ENCODE measurements at regions not wholly inside any gene's neighbourhood (a gene's known extent, or its start where the extent isn't known, plus 50 kb on each side); places are given as distances from the start of the nearest gene placed in this dataset.

GRCh38 chr21:26684889-26685288 is 111.8 kb upstream of the CYYR1 start:
- no peak for DNase-seq (ENCODE audit: low read depth)
- in situ Hi-C loops (cut with HindIII; ENCODE audit: low pct_unique_long_range_greater_than_20kb, low sequenced_read_pairs), result no loop called here

GRCh38 chr21:26683996-26684395 is 110.9 kb upstream of the CYYR1 start:
- no peak for DNase-seq (ENCODE audit: low read depth)
- in situ Hi-C loops (cut with HindIII; ENCODE audit: low pct_unique_long_range_greater_than_20kb, low sequenced_read_pairs), result no loop called here

GRCh38 chr21:26679284-26679683 is 106.2 kb upstream of the CYYR1 start:
- no peak for DNase-seq (ENCODE audit: low read depth)
- in situ Hi-C loops (cut with HindIII; ENCODE audit: low pct_unique_long_range_greater_than_20kb, low sequenced_read_pairs), result no loop called here

GRCh38 chr21:26674323-26674722 is 101.2 kb upstream of the CYYR1 start:
- in situ Hi-C loops (cut with HindIII; ENCODE audit: low pct_unique_long_range_greater_than_20kb, low sequenced_read_pairs), result no loop called here
- no peak for DNase-seq (ENCODE audit: low read depth)

- in situ Hi-C loops (cut with HindIII; ENCODE audit: low pct_unique_long_range_greater_than_20kb, low sequenced_read_pairs), result no loop called here
- DNase-seq (ENCODE audit: low read depth), result no peak
Observed at GRCh38 chr21:26669215-26669764, 96.2 kb upstream of the CYYR1 start.

- DNase-seq (ENCODE audit: low read depth), result no peak
- in situ Hi-C loops (cut with HindIII; ENCODE audit: low pct_unique_long_range_greater_than_20kb, low sequenced_read_pairs), result no loop called here
Observed at GRCh38 chr21:26659757-26660156, 86.7 kb upstream of the CYYR1 start.

- in situ Hi-C loops (cut with HindIII; ENCODE audit: low pct_unique_long_range_greater_than_20kb, low sequenced_read_pairs), result no loop called here
- DNase-seq (ENCODE audit: low read depth), result no peak
Observed at GRCh38 chr21:26659182-26659581, 86.1 kb upstream of the CYYR1 start.

GRCh38 chr21:26655460-26655859 is 82.4 kb upstream of the CYYR1 start:
- no peak for DNase-seq (ENCODE audit: low read depth)
- in situ Hi-C loops (cut with HindIII; ENCODE audit: low pct_unique_long_range_greater_than_20kb, low sequenced_read_pairs), result no loop called here

GRCh38 chr21:26653430-26653829 is 80.3 kb upstream of the CYYR1 start:
- no peak for DNase-seq (ENCODE audit: low read depth)
- in situ Hi-C loops (cut with HindIII; ENCODE audit: low pct_unique_long_range_greater_than_20kb, low sequenced_read_pairs), result no loop called here

GRCh38 chr21:26652854-26653253 is 79.8 kb upstream of the CYYR1 start:
- in situ Hi-C loops (cut with HindIII; ENCODE audit: low pct_unique_long_range_greater_than_20kb, low sequenced_read_pairs), result no loop called here
- no peak for DNase-seq (ENCODE audit: low read depth)

- no peak for DNase-seq (ENCODE audit: low read depth)
- in situ Hi-C loops (cut with HindIII; ENCODE audit: low pct_unique_long_range_greater_than_20kb, low sequenced_read_pairs), result no loop called here
Observed at GRCh38 chr21:26641062-26641461, 68.0 kb upstream of the CYYR1 start.

GRCh38 chr21:26637201-26637745 is 64.2 kb upstream of the CYYR1 start:
- DNase-seq (ENCODE audit: low read depth), result no peak
- in situ Hi-C loops (cut with HindIII; ENCODE audit: low pct_unique_long_range_greater_than_20kb, low sequenced_read_pairs), result no loop called here

GRCh38 chr21:26635681-26636080 is 62.6 kb upstream of the CYYR1 start:
- DNase-seq (ENCODE audit: low read depth), result no peak
- in situ Hi-C loops (cut with HindIII; ENCODE audit: low pct_unique_long_range_greater_than_20kb, low sequenced_read_pairs), result no loop called here

- in situ Hi-C loops (cut with HindIII; ENCODE audit: low pct_unique_long_range_greater_than_20kb, low sequenced_read_pairs), result no loop called here
- DNase-seq (ENCODE audit: low read depth), result no peak
Observed at GRCh38 chr21:26632691-26633090, 59.6 kb upstream of the CYYR1 start.

- DNase-seq (ENCODE audit: low read depth), result no peak
- in situ Hi-C loops (cut with HindIII; ENCODE audit: low pct_unique_long_range_greater_than_20kb, low sequenced_read_pairs), result no loop called here
Observed at GRCh38 chr21:26626187-26626586, 53.1 kb upstream of the CYYR1 start.

GRCh38 chr21:26624983-26625519 is 52.0 kb upstream of the CYYR1 start:
- DNase-seq (ENCODE audit: low read depth), result no peak
- in situ Hi-C loops (cut with HindIII; ENCODE audit: low pct_unique_long_range_greater_than_20kb, low sequenced_read_pairs), result no loop called here
